ENCODE measurements at regions not wholly inside any gene's neighbourhood (a gene's known extent, or its start where the extent isn't known, plus 50 kb on each side); places are given as distances from the start of the nearest gene placed in this dataset.

GRCh38 chr4:186934841-186935443 is 211.3 kb upstream of the FAT1 start:
- ATAC-seq: peak; percentile 45

GRCh38 chr4:186935901-186936300 is 212.2 kb upstream of the FAT1 start:
- no peak for ATAC-seq

DNA sequence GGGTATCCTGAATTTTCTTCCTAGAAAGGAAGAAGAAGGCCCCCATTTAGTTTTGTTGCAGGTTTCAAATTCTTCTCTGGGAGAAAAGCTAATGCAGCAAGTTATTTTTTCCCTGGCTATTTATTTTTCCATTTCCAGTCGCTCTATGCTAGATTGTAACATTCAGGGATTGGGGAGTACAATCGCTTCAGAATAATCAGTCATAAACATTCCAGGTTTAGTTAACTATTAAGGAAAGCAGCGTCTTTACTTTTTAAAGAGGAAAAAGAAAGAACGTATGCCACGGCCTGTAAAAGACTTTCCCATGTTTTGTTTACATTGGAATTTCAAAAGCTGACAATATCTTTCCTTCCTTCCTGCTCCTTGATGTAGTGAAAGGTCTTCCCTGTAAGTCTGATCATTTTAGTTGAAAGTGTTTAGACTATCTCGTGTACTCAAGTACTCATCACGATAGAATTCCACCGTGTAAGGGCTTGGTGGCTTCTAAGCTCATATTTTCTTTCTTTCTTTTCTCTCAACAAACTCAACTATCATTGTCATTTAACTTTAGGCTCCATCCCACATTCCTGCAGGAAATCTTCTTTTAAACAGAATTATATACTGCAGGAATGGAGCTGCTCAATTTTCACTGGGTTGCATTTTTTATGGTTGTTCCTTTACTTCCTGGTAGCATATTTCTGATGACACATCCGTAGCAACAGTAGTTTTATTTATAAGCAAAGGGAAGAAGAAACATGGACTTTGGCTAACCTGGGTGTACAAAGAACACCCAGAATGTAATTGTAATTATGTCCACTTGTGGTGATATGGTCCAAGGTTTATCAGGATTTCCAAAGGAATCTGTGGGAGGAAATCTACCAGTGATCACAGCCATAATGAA is 213.1 kb upstream of the FAT1 start:
- ATAC-seq: peak; percentile 60

DNA sequence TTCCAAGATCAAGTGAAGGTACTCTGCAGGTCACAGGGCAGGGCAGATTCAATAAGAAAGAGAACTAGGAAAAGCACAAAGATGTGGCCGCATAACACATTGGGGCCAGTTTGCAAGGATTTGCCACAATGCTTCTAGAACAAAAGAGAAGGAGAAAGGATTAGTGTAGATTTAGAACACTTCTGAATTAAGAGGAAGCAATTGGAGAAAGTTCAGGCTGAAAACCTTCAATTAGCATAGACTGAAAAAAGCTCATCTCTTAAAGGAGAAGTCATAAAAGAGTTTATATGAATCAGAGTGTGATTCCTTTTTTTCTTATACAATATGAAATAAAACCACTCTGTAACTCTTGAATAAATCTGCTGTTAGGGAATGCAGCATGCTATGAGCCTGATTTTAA is 215.6 kb upstream of the FAT1 start:
- ATAC-seq: no peak

DNA sequence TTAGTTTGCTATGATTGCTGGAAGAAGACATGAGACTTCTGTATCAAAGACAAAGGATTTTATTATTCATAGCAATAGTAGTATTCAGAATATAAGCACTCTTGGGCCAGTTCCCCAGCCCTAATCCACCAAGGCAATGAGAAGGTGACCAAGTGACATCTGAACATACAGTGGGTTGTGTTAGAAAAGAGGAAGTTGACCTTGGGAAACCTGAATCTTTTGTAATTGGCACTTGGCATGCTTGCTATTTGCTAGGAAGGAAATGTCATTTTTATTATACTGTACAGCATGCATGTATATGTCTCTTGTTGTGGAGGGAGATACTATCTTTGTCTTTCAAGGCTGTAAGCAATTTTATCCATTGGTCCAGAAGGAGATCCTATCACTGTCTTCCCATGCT is 216.1 kb upstream of the FAT1 start:
- ATAC-seq: no peak

- ATAC-seq: no peak
Observed at GRCh38 chr4:186940476-186940875, 216.8 kb upstream of the FAT1 start.

GRCh38 chr4:186942758-186943377 is 219.2 kb upstream of the FAT1 start:
- no peak for ATAC-seq

GRCh38 chr4:186943411-186943810 is 219.8 kb upstream of the FAT1 start:
- no peak for ATAC-seq

DNA sequence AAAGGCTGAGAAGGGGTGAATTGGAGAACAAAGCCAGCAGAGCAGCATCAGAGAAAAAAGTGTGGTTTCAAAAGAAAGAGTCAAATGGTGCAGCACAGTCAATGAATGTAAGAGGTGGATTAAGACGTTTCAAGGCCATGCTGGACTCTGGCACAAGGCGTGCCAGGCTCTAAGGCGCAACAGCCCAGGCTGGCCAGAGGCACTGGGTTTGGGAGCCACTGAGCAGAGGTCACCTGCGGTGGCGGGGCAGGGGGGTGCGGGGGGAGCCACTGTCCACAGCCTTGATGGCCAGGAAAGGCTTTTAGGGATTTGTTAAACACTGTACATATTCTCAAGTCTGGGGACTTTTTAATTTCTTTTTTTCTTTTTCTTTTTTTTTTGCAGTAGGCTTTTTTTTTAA is 222.5 kb upstream of the FAT1 start:
- no peak for ATAC-seq

DNA sequence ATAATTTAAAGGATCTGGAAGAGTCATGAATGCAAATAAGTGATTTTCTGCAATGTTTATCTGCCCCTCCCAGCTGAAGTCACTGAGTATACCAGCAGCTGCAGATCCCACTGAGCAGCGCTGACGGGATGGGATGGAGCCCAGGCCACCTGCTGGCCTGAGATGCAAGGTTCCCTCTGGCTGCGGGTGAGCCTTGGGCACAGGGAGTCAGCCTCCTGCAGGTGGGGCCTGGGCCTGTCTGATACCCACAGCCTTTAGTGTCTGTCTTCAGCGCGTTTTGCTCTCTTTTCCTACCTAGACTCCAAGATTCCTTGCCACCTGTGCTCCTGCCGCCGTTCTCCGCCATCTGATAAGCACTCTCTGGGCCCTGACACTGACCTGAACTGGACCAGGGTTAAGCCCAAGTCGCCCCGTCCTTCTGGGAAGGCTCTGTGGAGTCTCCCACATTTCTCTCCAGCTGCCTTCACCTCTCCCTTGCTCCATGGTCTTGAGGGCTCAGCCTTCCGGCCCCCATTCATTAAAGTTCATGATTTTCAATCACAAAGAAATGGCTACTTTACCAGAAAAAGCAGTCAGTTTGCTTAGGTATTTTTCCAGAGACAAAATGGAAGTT is 223.1 kb upstream of the FAT1 start:
- ATAC-seq: peak; percentile 75

DNA sequence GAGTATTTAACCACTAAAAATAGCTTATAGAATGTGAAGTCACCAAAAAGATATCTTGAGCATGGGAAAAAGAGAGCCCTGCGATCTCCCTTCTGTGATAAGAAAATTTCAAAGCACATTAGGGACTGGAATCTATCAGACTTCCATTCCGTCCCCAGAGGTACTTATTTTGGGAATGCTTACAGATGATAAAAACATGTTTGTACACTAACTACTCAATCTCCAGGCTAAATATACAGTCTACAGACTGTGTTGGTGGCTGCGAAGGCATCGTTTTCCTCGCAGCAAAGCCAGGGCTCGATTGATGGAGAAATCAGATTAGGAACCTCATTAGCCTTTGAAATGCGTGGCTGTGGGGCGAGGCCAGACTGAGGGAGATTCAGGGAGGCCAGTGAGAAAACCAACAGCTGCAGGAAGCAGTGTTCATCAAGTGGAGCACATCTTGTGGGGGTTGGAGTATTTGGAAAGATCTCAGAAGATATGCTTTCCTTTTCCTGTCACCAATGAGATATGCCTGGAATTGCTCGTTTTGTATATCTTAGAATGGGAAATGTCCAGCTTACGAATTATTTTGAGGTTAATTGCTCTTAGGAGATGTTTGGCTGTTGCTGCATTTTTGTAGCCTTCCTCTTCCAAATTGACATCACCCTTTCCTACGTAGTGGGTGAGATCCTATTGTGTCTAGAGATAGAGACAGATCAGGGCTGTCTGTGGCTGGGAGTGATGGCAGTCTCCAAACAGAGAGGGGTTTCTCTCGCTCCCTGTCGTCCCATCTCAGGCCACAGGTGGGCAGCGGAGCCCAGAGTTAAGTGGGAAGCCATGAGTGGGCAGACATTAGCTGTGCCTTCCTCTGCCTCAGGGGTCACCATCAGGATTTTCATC is 224.9 kb upstream of the FAT1 start:
- no peak for ATAC-seq

- no peak for ATAC-seq
Observed at GRCh38 chr4:186949847-186950246, 226.2 kb upstream of the FAT1 start.

DNA sequence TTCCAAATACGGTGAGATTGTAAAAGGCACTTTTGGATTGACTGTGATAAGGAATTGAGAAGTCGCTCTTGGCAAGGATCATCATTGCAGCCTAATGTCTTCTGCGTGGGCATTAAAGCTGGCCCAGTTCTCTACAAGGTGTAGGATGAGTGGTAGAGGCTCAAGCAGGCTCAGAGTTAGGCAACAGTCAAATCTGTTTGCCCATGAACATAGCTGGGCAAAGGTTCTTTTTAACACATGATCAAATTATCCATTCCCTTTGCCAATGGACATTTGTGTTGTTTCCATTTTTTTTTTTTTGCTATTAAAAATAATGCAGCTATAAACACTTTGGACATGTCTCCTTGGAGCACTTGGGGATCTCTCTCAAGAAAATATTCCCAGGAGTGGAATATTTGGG is 229.1 kb upstream of the FAT1 start:
- ATAC-seq: no peak

- no peak for ATAC-seq
Observed at GRCh38 chr4:186953599-186954260, 230.1 kb upstream of the FAT1 start.

- no peak for ATAC-seq
Observed at GRCh38 chr4:186954509-186954908, 230.9 kb upstream of the FAT1 start.

DNA sequence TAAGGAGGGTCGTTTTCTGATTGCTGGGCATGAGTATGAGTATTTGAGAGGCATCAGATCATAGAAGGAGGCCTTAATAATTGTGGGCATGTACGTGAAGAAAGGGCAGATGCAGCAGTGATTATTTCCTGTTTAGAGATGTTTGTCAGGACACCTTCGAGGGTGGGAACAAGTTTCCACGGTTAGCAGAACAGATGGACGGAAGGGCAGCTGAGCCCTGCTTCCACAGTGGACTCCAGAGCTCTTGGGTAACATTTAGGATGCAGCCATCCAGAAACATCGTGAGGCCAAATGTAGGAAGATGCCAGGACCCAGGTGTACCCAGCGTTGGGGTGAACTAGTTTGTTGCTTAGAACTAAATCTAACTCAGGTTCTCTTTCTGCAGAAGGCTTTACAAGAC is 231.3 kb upstream of the FAT1 start:
- no peak for ATAC-seq

DNA sequence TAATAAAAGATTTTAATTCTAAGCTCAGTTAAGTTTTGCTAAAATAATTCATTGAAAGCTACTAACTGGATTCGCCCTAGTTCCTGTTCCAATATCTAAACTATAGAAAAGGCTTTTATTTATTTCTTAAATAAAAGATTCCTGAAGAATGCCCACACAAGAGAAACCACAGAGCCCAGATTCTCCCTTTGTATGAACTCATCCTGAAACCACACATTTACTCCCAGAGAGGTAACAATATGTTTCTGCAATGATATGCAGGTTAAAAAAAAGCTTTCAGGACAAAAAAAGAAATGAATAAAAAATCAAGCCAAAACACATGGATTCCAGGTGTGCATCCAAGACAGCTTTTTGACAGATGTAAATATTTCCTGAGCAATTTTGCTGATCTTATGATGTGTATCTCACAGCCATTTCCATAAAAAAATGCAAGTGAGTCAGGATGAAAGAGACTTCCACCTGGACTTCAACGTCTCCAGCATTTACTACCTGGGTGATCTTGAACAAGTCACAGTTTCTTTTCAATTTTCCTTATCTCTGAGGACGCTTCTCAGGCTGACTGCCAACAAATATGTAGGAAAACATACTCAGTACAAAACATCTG is 234.4 kb upstream of the FAT1 start:
- ATAC-seq: no peak

GRCh38 chr4:186958726-186959350 is 235.2 kb upstream of the FAT1 start:
- no peak for ATAC-seq

GRCh38 chr4:186979961-186980745 is 256.5 kb upstream of the FAT1 start:
- ATAC-seq: no peak

DNA sequence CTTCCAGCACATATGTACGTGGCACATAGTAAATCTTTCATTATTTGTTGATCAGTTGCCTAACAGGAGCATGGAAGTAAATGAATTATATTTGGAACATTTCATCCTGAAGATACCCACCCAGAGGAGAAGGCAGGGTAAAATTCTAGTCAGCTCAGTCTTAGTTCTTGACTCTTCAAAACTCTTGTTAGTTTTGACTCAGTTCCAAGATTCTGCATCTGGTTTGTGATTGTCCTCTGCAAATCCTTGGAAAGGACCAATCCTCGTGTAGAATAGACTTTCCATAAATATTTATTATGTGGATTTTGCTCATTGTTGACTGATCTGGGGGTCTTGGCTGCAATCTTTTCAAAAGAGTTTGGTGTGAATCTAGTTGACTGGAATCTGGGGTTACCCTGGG is 257.5 kb upstream of the FAT1 start:
- ATAC-seq: no peak
